Heart left ventricle (tissue), 16 donors: ENCODE measurements at regions not wholly inside any gene's neighbourhood (a gene's known extent, or its start where the extent isn't known, plus 50 kb on each side); places are given as distances from the start of the nearest gene placed in this dataset.

Experiments used
- ATAC-seq, 4 donors: fragments of 200-7000 bp; cut with Tn5 transposase; one replicate each; pipeline ENCODE4 v1.9.1; 2020 to 2022; ENCODE audit warnings: moderate library complexity in 4 of 4, mild to moderate bottlenecking in 3 of 4, moderate number of reproducible peaks in 1 of 4
- DNase-seq, 5 donors: peaks; one replicate each; pipeline ENCODE4 v3.0.0-alpha.2; 2020
- H3K27ac ChIP-seq, 12 donors: fragments of 200-600 bp; sonication (generic) in 4 of 12; one replicate each; pipeline versions ENCODE4 v1.5.0 to v1.8.0; 2016 to 2022; ENCODE audit warnings: mild to moderate bottlenecking in 2 of 12
- H3K27me3 ChIP-seq, 9 donors: fragments of 200-600 bp; sonication (generic) in 2 of 9; one replicate each; pipeline versions ENCODE4 v1.5.1 to v1.8.0; 2016 to 2022; ENCODE audit warnings: mild to moderate bottlenecking in 3 of 9
- H3K36me3 ChIP-seq, 9 donors: fragments of 200-600 bp; sonication (generic) in 2 of 9; one replicate each; pipeline versions ENCODE4 v1.5.0 to v1.8.0; 2018 to 2022; ENCODE audit warnings: mild to moderate bottlenecking in 2 of 9
- H3K4me1 ChIP-seq, 12 donors: fragments of 200-600 bp; sonication (generic) in 4 of 12; one replicate each; pipeline versions ENCODE4 v1.5.0 to v1.8.0; 2016 to 2022; ENCODE audit warnings: mild to moderate bottlenecking in 3 of 12
- H3K4me3 ChIP-seq, 12 donors: fragments of 200-600 bp; sonication (generic) in 4 of 12; one replicate each; pipeline versions ENCODE4 v1.5.0 to v1.8.0; 2017 to 2022; ENCODE audit warnings: mild to moderate bottlenecking in 9 of 12, moderate library complexity in 4 of 12
- H3K9me3 ChIP-seq, 12 donors: fragments of 200-600 bp; sonication (generic) in 4 of 12; one replicate each; pipeline versions ENCODE4 v1.5.0 to v1.8.0; 2016 to 2022; ENCODE audit warnings: mild to moderate bottlenecking in 1 of 12
- CTCF ChIP-seq, 12 donors: fragments of 200-600 bp; sonication (generic) in 4 of 12; IDR thresholded peaks; one replicate each; pipeline versions ENCODE4 v1.5.0 to v1.8.0; 2018 to 2022; ENCODE audit warnings: antibody characterized with exemption in 12 of 12, mild to moderate bottlenecking in 5 of 12
- POLR2A ChIP-seq, 2 donors: fragments of 450-650 bp; IDR thresholded peaks; one replicate each; pipeline ENCODE4 v1.6.1; 2017; ENCODE audit warnings: antibody characterized with exemption in 2 of 2, mild to moderate bottlenecking in 2 of 2, moderate library complexity in 2 of 2
- WGBS, 4 donors: extraction: QIAGEN DNeasy Blood & Tissue Kit in 2 of 4; methylation state at CpG; one replicate each; pipeline versions ENCODE4 v1.1.5 to v1.1.7; 2013 to 2018; 5-methylcytosine and 5-hydroxymethylcytosine counted together
- intact Hi-C, 10 donors: fragments of 100-400 bp; cut with DNase I; formaldehyde crosslinking; loops; one replicate each; pipeline versions ENCODE4 v1.11.1 to v1.14.2; 2022
- donor health status: ischemic (EF 13 %, LVEDD 7.1; RV severe dilation, severe dysfunction).
- donor health status: healthy with polysubstance abuse.
- donor health status: DM: no; HTN: yes; CAD: no.
- donor health status: DM: no; HTN: no; CAD: no.
- donor health status: ischemic (EF 25% LVEDD 6.9; RV normal size, moderate dysfunction).
- donor health status: ischemic (EF 25% LVEDD 5.7; RV mildly dilated, moderate dysfunction).
- donor health status: healthy.
- donor health status: DM: yes; HTN: yes; CAD: no.
- donor health status: ischemic (EF 35%, LVEDD 5.7; RV mildly dilated, moderate dysfunction).
- donor health status: nonischemic (EF 11% LVEDD 7.7; RV severe dilation, severe dysfunction).
- donor health status: DM: yes; HTN: yes; CAD: no.
- donor health status: PGD.
- donor health status: ischemic (EF 29% LVEDD 5.4; RV normal size, mild dysfunction).
- donor health status: nonischemic (EF 23%, LVEDD 6.1; RV moderate dilation, normal function).

GRCh38 chr6:41408576-41408975 is 73.2 kb downstream of the NCR2 start:
- peaks cover 0 to 12% (median 0%) of the 10 kb centered on the region in 12 donors for H3K4me1 ChIP-seq
- TF ChIP-seq POLR2A (IDR thresholded peaks at IDR 0.05) (no peak), CTCF (IDR thresholded peaks at IDR 0.05) (no peak)
- H3K9me3 ChIP-seq = peaks cover 0 to 5% (median 0%) of the 10 kb centered on the region in 12 donors
- peaks cover 0 to 49% (median 3%) of the 10 kb centered on the region in 9 donors for H3K27me3 ChIP-seq
- WGBS, 4 donors = 58 to 77% (median 62%) methylated on average over 17 to 20 of the region's 20 CpGs
- no peak overlapping the region for H3K4me3 ChIP-seq
- no peak overlapping the region for H3K27ac ChIP-seq
- DNase-seq (no peak), ATAC-seq (no peak)
- H3K36me3 ChIP-seq = no peaks in the 10 kb centered on the region
- intact Hi-C loops = no loop called here

GRCh38 chr6:41408982-41409381 is 73.6 kb downstream of the NCR2 start:
- peaks cover 0 to 50% (median 3%) of the 10 kb centered on the region in 9 donors for H3K27me3 ChIP-seq
- WGBS, 4 donors = 57 to 81% (median 62%) methylated on average over 27 to 29 of the region's 29 CpGs
- TF ChIP-seq CTCF (IDR thresholded peaks at IDR 0.05) = no peak
- no peak for TF ChIP-seq POLR2A (IDR thresholded peaks at IDR 0.05)
- H3K27ac ChIP-seq = no peak overlapping the region
- ATAC-seq (no peak), DNase-seq (no peak)
- peaks cover 0 to 5% (median 0%) of the 10 kb centered on the region in 12 donors for H3K9me3 ChIP-seq
- intact Hi-C loops = no loop called here
- H3K4me1 ChIP-seq = peaks cover 0 to 12% (median 0%) of the 10 kb centered on the region in 12 donors
- H3K4me3 ChIP-seq = no peak overlapping the region
- no peaks in the 10 kb centered on the region for H3K36me3 ChIP-seq

GRCh38 chr6:41409489-41409888 is 74.1 kb downstream of the NCR2 start:
- H3K4me3 ChIP-seq = no peak overlapping the region
- TF ChIP-seq CTCF (IDR thresholded peaks at IDR 0.05) (no peak), POLR2A (IDR thresholded peaks at IDR 0.05) (no peak)
- intact Hi-C loops = no loop called here
- ATAC-seq = no peak
- peaks cover 0 to 53% (median 3%) of the 10 kb centered on the region in 9 donors for H3K27me3 ChIP-seq
- H3K9me3 ChIP-seq = peaks cover 0 to 5% (median 0%) of the 10 kb centered on the region in 12 donors
- H3K4me1 ChIP-seq = peaks cover 0 to 12% (median 0%) of the 10 kb centered on the region in 12 donors
- no peaks in the 10 kb centered on the region for H3K36me3 ChIP-seq
- H3K27ac ChIP-seq = no peak overlapping the region
- no peak for DNase-seq
- WGBS, 4 donors = 74 to 76% (median 75%) methylated on average over 4 to 5 of the region's 5 CpGs

- Histone ChIP-seq H3K36me3 (no peaks in the 10 kb centered on the region), H3K4me3 (no peak overlapping the region), H3K27ac (no peak overlapping the region), H3K9me3 (no peaks in the 10 kb centered on the region), H3K27me3 (peaks cover 0 to 65% (median 3%) of the 10 kb centered on the region in 9 donors), H3K4me1 (peaks cover 0 to 8% (median 0%) of the 10 kb centered on the region in 12 donors)
- TF ChIP-seq POLR2A (IDR thresholded peaks at IDR 0.05) (no peak), CTCF (IDR thresholded peaks at IDR 0.05) (no peak)
- intact Hi-C loops = loop anchor here in 1 of 10 donors (5.0 kb wide), 1 partner anchor 40 kb away; no protein-coding TSS in a partner anchor
- ATAC-seq (no peak), DNase-seq (no peak)
- WGBS, 4 donors = 85 to 94% (median 92%) methylated on average over 5 of the region's 5 CpGs
These were observed 76.6 kb downstream of the NCR2 start for GRCh38 chr6:41411961-41412360.
